Ectodermal cell (in vitro differentiated cells): ENCODE measurements at regions not wholly inside any gene's neighbourhood (a gene's known extent, or its start where the extent isn't known, plus 50 kb on each side); places are given as distances from the start of the nearest gene placed in this dataset.

ENCODE experiments used
- H3K27ac ChIP-seq: 2 replicates; pipeline ENCODE4 v1.7.0; 2013; ENCODE audit warnings: mild to moderate bottlenecking, low read depth, low read length; ENCODE audit not compliant: insufficient read depth, poor library complexity, severe bottlenecking
- H3K27me3 ChIP-seq: 2 replicates; pipeline ENCODE4 v1.7.0; 2013; ENCODE audit warnings: mild to moderate bottlenecking, low read length; ENCODE audit not compliant: insufficient read depth, control insufficient read depth, poor library complexity, severe bottlenecking
- H3K36me3 ChIP-seq: one replicate; pipeline ENCODE4 v1.7.0; 2013; ENCODE audit warnings: low read length; ENCODE audit not compliant: control insufficient read depth, insufficient read depth
- H3K4me1 ChIP-seq: one replicate; pipeline ENCODE4 v1.7.0; 2013; ENCODE audit warnings: low read length; ENCODE audit not compliant: control insufficient read depth, insufficient read depth
- H3K4me3 ChIP-seq: 2 replicates; pipeline ENCODE4 v1.7.0; 2013; ENCODE audit warnings: low read depth, low read length, control low read depth; ENCODE audit not compliant: insufficient read depth
- H3K9me3 ChIP-seq: 2 replicates; pipeline ENCODE4 v1.7.0; 2013; ENCODE audit warnings: mild to moderate bottlenecking, low read length, moderate library complexity; ENCODE audit not compliant: control insufficient read depth
- WGBS, 2 experiments: methylation state at CpG; one replicate each; pipeline ENCODE4 v1.1.7; 2013; ENCODE audit warnings: missing lambda C conversion rate in 2 of 2; 5-methylcytosine and 5-hydroxymethylcytosine counted together

GRCh38 chr7:73971704-73972341, 56.1 kb upstream of the ELN start:
- H3K27me3 ChIP-seq, result no peaks in the 10 kb centered on the region
- no peak overlapping the region for H3K27ac ChIP-seq
- no peaks in the 10 kb centered on the region for H3K9me3 ChIP-seq
- H3K36me3 ChIP-seq, result no peaks in the 10 kb centered on the region
- H3K4me1 ChIP-seq, result peaks cover 2% of the 10 kb centered on the region
- H3K4me3 ChIP-seq, result no peak overlapping the region
- 76 to 78% methylated on average over 13 of the region's 13 CpGs for WGBS, 2 experiments

GRCh38 chr7:73972614-73973013, 55.4 kb upstream of the ELN start:
- no peaks in the 10 kb centered on the region for H3K36me3 ChIP-seq
- H3K9me3 ChIP-seq, result no peaks in the 10 kb centered on the region
- WGBS, 2 experiments, result 86 to 87% methylated on average over 12 of the region's 12 CpGs
- H3K4me1 ChIP-seq, result peaks cover 7% of the 10 kb centered on the region
- H3K4me3 ChIP-seq, result no peak overlapping the region
- no peak overlapping the region for H3K27ac ChIP-seq
- H3K27me3 ChIP-seq, result no peaks in the 10 kb centered on the region

GRCh38 chr7:73973091-73973490, 54.9 kb upstream of the ELN start:
- no peak overlapping the region for H3K27ac ChIP-seq
- 89 to 94% methylated on average over 6 of the region's 6 CpGs for WGBS, 2 experiments
- no peaks in the 10 kb centered on the region for H3K27me3 ChIP-seq
- H3K4me1 ChIP-seq, result peaks cover 7% of the 10 kb centered on the region
- H3K36me3 ChIP-seq, result no peaks in the 10 kb centered on the region
- H3K9me3 ChIP-seq, result no peaks in the 10 kb centered on the region
- no peak overlapping the region for H3K4me3 ChIP-seq

- Histone ChIP-seq H3K4me3 (no peak overlapping the region), H3K36me3 (no peaks in the 10 kb centered on the region), H3K9me3 (no peaks in the 10 kb centered on the region), H3K27ac (no peak overlapping the region), H3K27me3 (no peaks in the 10 kb centered on the region), H3K4me1 (peaks cover 7% of the 10 kb centered on the region)
- WGBS, 2 experiments, result 91 to 95% methylated on average over 23 of the region's 23 CpGs
Observed at GRCh38 chr7:73974101-73974947, 53.6 kb upstream of the ELN start.

- 93% methylated on average over 30 of the region's 30 CpGs for WGBS, 2 experiments
- Histone ChIP-seq H3K9me3 (no peaks in the 10 kb centered on the region), H3K36me3 (no peaks in the 10 kb centered on the region)
Observed at GRCh38 chr7:73974948-73975926, 52.7 kb upstream of the ELN start.

GRCh38 chr7:73976761-73977618, 51.0 kb upstream of the ELN start:
- Histone ChIP-seq H3K4me3 (no peak overlapping the region), H3K27me3 (no peaks in the 10 kb centered on the region), H3K36me3 (no peaks in the 10 kb centered on the region), H3K27ac (no peak overlapping the region), H3K9me3 (no peaks in the 10 kb centered on the region), H3K4me1 (peaks cover 10% of the 10 kb centered on the region)
- 87 to 88% methylated on average over 24 of the region's 24 CpGs for WGBS, 2 experiments

More at GRCh38 chr7:73974948-73975926, 52.7 kb upstream of the ELN start:
- H3K4me3 ChIP-seq, result no peak overlapping the region
- H3K27ac ChIP-seq, result no peak overlapping the region
- H3K4me1 ChIP-seq, result peaks cover 7% of the 10 kb centered on the region
- H3K27me3 ChIP-seq, result no peaks in the 10 kb centered on the region

- Histone ChIP-seq H3K27ac (no peak overlapping the region), H3K4me1 (peaks cover 13% of the 10 kb centered on the region), H3K36me3 (no peaks in the 10 kb centered on the region), H3K4me3 (no peak overlapping the region), H3K9me3 (no peaks in the 10 kb centered on the region), H3K27me3 (no peaks in the 10 kb centered on the region)
- 93 to 95% methylated on average over 23 of the region's 23 CpGs for WGBS, 2 experiments
Observed at GRCh38 chr7:73977619-73978618, 50.1 kb upstream of the ELN start.
